Neural cell (in vitro differentiated cells): ENCODE measurements at regions not wholly inside any gene's neighbourhood (a gene's known extent, or its start where the extent isn't known, plus 50 kb on each side); places are given as distances from the start of the nearest gene placed in this dataset.

ENCODE experiments used
- EP300 ChIP-seq: fragments of 450-650 bp; conservative IDR thresholded peaks from 2 replicates; pipeline ENCODE4 v1.6.1; 2014; ENCODE audit warnings: antibody characterized with exemption, mild to moderate bottlenecking, moderate library complexity; ENCODE audit not compliant: poor library complexity, severe bottlenecking
- EZH2 ChIP-seq: fragments of 200-600, 300-800 bp; shearing (Covaris generic), sonication (generic); IDR thresholded peaks from 2 replicates; pipeline ENCODE4 v1.6.1; 2014; ENCODE audit warnings: antibody characterized with exemption, low read length, borderline replicate concordance, mild to moderate bottlenecking; ENCODE audit not compliant: insufficient read depth, poor library complexity, severe bottlenecking
- SMC3 ChIP-seq: fragments of 450-650 bp; conservative IDR thresholded peaks from 2 replicates; pipeline ENCODE4 v1.6.1; 2014; ENCODE audit warnings: antibody characterized with exemption, mild to moderate bottlenecking, moderate library complexity; ENCODE audit not compliant: poor library complexity

- TF ChIP-seq EZH2 (no peak), SMC3 (no peak), EP300 (no peak)
Observed at GRCh38 chr13:27699952-27700351, 78.3 kb downstream of the POLR1D start.
